ENCODE measurements at regions not wholly inside any gene's neighbourhood (a gene's known extent, or its start where the extent isn't known, plus 50 kb on each side); places are given as distances from the start of the nearest gene placed in this dataset.
"Not testable (repeated sequence)": the region's sequence is repeated elsewhere in the genome, so short reads cannot be mapped to it uniquely, and the experiment has no call there.

DNA sequence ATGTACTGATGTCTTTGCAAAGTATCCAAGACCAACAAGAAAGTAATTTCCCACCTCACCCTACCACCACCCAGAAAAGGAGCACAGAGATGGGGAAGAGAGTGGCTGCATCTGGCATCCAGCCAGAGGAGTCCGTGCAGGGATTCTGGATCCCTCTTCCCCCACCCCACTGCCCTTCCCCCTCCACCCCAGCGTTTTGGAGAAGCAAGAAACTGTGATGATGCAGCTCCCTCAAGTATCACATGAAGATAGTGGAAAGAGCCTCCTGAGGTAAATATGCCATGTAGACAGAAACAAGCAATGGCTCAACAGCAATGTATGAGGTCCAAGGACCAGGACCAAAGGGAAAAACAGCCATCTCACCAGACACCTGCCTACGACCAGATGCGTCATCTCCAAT is 153.8 kb downstream of the DEPDC1B start:
- no peak for DNase-seq

DNA sequence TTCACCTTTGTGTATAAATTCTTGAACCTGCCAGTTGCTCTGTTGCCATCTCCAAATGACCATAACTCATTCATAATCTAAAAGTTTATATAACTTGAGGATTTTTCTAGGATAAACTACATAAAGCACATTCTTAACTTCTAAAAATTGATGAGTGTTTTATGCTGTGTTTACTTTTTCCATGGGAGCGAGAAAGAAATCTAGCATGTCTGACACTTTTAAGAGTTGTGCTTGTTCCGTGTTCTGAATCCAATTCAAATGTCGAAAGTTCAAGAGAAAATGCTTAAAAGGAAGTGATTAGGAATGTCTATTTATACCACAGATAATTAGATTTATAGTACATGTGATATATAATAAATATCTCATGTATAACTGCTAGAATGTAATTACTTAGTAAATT is 154.4 kb downstream of the DEPDC1B start:
- no peak for DNase-seq

DNA sequence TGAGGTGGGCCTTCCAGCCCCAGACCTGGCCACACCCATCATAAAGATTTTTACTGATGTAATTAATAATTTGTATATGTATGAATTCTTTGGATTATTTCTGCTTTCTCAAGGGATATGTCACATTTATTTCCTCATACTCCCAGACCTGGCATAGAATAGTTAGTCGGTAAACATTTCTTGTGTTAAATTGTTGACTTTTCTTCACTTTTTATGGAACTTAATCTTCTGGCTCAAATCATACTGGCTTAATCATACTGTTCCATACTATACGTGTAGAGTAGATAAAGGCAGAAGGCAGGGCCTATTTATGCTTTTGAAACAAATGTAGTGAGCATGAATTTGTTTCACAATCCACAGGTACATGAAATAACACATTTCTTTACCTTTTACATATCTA is 155.8 kb downstream of the DEPDC1B start:
- no peak for DNase-seq

DNA sequence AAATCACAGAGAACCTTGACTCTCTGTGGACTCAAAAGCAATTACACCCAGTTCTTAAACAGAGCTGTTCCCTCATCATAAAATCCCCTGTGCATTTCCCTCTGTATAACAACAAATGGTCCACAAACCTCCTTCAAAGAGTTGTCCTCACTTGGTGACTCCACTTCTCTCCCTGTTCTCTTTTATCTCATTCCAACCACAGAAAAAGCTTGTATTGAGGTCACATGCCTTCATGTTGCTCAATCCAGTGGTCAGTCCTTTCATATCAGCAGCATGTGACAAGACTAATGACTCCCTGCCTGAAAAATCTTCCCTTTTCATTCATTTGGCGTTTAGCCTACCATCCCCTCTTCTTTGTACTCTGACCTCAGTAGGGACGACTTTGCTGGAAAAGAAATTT is 158.0 kb downstream of the DEPDC1B start:
- DNase-seq, result no peak

DNA sequence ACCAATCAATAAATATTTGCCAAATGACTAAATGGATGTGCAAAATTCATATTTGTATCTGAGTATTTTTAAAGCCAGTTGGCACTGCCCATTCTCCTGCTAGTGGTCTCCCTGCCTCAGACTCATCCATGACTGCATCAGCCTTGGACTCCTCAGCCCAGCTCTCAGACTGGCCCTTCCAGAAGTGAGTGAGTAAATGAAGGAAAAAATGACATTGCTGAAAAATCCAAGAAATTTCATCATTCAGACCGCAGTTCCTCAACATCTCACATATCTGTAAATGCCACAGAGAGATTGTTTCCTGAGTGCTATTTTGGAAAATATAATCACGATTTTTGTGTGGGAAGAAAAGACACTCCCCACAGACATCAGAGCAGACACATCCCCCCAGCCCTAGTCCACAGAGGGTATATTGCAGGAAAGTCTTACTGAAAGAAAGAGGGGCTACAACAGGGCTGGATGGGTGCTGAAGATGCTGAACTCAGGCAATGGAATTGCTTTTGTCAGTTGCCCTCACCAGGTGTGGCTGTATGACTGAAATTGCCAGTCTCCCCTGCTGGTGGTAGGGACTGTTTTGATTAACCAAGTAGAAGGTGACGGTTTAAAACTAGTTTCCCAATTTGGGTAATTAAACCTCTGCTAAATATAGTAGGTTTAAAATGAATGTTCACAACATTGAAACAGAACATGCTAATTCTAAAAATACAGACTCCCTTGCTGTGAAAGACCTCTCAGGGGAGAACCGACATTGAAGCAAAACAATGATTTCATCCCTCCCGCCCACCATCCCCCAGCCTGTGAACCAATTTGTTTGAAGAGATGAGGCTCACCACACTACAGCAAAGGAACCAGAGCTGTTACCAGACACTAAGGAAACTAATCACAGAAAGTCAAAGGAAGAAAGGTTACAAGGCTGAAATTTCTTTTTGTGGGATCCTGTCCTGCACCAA is 158.8 kb downstream of the DEPDC1B start:
- DNase-seq, result no peak

DNA sequence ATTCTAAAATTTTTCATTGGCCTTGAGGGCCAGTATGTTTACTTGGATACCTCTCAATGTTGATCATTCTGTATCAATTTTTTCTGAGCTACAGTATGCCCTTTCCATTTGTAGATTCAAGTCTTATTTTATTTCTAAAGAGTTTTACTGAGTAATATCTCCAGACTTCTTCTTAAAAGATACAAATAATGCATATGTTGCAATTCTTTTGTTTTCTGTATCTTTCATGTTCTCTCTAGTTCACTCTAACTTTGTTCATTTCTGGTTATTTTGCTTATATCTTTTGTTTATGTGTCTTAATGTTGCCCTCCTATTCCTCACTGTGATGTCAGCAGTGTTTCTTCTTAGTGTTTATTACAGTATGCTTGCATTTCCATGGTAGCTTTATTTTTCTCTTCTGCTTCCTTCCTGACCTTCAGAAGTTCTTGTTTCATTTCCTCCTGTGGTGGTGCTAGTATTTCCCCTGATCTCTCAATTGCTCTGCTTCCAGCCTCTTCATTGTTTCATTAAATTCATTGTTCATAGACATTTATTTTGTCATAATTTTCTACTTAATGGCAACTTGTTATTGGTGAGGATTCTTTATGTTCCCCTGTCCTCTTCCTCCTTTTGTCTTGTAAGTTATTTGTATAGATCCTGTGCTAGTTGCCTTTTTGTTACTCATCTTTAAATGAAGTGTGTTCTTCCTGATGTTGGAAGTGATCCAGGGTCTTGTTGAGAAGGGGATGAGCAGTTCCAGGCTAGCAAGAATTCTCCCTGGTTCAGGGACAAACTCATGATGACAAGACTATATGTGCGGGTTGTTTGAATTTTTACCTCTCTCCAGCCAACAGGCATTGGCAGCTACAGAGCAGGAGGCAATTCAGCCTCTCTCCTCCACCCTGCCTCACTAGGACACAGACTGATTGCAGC is 160.8 kb downstream of the DEPDC1B start:
- DNase-seq, result no peak

DNA sequence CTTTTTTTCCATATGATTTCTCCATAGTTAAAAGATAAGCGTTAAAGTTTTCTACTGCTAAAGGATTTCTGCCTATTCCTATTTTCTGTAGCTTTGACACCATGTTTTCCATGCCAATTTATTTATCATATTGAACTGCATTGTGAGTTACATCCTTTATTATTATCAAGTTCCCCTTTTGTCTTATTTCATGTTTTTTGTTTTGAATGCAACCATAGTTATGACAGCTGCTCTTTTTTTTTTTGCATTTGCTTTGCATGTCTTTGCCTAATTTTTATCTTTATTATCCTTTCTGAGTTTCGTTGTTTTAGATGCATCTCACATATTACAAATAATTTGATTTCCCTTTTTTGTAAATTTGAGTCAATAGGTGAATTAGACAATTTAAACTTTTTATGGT is 161.5 kb downstream of the DEPDC1B start:
- no peak for DNase-seq

DNA sequence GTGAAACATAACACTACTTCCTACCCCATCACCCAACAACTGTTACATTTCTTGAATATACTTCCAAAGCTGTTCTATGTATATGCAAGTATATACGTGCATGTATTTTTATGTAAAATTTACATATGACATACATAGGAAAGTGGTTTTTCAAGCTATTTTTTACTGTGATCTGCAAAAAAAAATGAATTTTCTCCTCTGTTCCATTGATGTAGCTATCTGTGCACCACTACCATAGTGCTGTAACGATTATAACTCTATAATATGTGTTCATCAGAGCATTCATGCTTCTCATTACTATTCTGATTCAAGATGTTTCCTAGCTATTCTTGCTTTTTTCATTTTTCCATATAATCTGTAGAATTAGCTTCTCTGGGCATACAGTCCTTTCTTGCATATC is 164.0 kb downstream of the DEPDC1B start:
- no peak for DNase-seq

DNA sequence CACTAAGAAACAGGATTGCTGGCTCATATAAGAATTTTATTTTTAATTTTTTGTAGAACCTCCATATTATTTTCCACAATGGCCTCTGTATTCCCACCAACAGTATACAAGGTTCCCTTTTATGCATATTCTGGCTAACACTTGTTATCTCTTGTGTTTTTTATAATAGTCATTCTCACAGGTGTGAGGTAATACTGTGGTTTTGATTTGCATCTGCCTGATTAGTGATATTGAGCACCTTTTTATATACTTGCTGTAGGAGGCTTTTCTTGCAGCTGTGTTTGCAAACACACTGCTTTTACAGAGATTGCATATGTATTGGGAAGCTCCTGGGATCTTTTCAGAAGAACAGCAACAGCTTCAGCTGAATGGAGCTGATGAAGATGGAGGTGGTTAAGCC is 164.8 kb downstream of the DEPDC1B start:
- DNase-seq, result no peak

DNA sequence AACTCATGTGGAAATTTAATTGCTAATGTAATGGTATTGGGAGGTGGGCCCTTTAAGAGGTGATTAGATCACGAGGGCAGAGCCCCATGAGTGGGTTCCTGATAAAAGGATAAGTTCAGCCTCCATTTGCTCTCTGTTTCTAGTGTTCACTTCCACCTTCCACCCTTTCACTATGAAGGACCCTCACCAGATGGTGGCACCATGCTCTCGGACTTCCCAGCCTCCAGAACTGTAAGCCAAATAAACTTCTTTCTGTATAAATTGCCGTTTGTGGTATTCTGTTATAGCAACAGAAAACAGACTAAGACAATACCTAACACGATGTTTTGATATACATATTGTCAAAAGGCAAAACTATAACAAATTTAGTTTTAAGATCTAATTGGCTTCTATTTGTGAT is 166.2 kb downstream of the DEPDC1B start:
- no peak for DNase-seq

DNA sequence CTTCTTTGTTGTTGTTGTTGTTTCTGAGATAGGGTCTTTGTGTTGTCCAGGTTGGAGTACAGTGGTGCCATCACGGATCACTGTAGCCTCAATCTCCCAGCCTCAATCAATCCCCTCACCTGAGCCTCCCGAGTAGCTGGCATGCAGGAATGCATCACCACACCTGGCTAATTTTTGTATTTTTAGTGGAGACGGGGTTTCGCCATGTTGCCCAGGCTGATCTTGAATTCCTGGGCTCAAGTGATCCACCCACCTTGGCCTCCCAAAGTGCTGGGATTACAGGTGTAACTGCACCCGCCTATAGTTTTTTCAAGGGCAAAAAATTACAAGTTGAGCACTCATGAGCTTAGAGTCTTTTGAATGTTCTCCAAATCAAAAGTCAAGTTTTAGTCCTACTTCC is 167.2 kb downstream of the DEPDC1B start:
- DNase-seq, result not testable (repeated sequence)

DNA sequence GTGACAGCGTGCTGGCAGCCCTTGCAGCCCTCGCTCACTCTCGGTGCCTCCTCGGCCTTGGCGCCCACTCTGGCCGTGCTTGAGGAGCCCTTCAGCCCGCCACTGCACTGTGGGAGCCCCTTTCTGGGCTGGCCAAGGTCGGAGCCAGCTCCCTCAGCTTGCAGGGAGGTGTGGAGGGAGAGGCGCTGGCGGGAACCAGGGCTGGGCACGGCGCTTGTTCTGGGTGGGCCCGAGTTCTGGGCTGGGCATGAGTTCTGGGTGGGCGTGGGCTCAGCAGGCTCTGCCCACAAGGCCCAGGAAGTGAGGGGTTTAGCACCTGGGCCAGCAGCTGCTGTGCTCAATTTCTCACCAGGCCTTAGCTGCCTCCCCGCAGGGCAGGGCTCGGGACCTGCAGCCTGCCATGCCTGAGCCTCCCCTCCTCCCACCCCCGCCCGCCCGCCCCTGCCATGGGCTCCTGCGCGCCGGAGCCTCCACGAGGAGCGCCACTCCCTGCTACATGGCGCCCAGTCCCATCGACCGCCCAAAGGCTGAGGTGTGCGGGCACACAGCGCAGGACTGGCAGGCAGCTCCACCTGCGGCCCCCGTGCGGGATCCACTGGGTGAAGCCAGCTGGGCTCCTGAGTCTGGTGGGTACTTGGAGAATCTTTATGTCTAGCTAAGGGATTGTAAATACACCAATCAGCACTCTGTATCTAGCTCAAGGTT is 169.7 kb downstream of the DEPDC1B start:
- DNase-seq, result not testable (repeated sequence)

DNA sequence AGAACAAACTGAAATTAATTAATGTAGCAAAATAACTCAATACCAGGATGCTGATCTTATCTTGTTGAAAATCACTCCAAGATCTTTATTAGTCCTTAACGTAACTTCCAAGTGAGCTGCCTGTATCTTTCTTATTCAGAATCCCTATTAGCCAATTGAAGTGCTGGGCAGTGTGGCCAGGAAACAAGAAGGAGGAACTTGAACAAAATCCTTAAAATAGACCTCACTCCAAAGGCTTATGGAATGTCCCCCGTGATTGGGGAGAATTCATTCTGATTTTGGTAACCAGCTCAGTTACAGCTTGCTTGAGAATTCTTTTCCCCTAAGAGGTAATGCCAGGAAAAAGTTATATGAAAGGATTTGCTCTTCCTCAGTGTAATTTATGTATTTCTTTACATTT is 171.0 kb downstream of the DEPDC1B start:
- no peak for DNase-seq

DNA sequence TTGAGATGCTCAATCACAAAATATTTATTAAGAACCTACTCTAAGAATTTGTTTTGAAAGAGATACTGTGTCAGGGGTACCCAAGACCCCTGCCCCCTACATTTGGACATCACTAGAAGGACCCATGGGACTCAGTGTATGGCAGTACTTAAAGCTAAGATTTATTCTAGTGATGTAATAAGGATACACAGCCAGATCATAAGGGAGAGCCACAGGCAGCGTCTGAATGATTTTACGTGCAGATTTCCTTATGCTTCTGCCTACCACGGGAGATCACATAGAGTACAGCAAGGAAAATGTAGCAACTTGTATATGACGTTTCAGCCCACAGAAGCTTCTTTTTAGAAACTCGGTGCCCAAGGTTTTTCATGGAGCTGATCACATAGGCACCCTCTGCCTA is 172.9 kb downstream of the DEPDC1B start:
- DNase-seq, result no peak

DNA sequence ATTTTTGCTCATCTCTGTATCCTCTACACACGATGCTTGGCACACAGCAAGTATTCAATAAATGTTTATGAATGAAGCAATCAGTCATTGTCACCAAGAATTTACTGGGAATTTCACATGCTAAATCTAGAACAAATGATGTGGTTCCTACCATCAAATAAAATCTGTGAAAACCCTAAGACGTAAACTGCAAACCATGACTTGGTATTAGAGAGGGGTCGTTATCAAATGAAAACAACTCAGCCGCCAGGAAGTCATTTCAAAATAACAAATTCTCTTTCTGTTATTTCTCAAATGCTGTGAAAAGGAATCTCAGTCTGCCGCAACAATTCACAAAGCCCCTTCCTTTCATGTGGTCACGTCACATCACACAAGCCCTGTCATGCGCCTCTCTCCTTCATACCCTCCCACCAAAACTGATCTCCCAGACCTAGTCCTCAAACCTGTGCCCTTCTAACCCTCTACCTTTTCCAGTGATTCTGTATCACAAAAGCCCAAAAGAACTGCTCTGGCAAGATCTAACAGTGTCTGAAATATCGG is 173.6 kb downstream of the DEPDC1B start:
- peak in 1 of 56 donors; percentile 6 for DNase-seq

DNA sequence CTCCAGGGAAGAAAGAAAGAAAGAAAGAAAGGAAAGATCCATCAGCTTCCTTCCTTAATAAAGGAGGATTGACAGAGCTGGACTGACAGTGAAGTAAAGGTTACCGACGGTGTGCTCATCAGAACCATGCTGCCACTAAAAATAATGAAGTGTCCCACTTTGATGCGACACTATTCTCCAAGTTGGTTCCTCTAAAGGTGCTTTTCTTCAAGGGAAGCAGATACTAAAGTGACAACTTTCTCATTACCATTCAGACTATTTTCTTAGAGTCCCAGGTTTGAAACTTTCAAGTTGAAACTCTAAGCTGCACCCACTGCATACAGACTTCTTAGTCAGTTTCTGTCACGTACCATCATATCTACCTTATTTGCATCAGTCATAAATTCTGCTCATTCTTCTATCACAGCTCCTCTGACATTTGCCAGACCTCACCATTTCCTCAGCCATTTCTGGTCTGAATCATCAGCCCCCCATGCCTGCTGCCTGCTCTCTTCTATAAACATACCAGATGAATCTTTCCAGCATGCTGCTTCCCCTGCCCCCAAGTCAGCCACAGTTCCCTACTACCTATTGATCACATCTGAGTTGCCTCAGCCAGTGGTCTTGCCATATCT is 177.6 kb downstream of the DEPDC1B start:
- no peak for DNase-seq

DNA sequence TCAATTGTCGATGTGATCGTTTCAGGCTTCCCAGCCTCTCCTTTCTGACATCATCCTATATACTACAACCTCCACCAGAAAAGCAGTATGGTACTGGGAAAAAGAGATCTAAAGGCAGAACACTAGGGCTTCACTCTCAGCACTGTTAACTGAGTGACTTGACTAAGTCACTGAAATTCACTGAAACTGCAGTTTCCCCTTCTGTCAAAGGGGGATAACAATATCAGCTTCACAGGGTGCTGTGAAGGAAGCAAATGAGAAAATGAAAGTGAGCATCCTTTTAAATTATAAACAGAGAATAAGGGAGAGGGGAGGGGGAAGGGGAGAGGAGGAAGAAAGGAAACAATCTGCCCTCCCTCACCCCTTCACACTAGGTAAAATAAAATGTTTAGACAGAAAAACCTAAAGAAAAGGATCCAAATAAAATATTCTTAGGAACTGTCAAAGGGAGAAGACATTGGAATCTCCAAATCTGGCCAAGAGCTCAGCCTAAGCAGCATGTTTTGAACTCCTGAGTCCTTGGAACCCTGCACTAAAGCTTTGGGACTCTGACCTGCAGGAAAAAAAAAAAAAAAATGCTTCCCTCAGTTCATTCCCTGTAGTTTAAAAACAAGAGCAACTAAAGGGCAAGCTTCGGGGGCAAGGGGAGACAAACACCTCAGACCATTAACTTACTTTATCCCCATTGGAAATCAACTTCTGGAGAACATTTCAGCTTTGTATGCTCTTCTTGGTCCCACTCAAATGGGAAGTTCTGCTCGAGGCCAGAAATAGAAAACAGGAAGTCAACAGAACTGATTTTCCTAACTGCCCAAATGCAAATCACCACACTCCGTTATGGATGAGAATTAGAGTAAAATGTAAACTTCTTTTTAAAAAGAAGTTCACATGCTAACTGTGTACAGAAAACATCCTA is 178.3 kb downstream of the DEPDC1B start:
- no peak for DNase-seq

DNA sequence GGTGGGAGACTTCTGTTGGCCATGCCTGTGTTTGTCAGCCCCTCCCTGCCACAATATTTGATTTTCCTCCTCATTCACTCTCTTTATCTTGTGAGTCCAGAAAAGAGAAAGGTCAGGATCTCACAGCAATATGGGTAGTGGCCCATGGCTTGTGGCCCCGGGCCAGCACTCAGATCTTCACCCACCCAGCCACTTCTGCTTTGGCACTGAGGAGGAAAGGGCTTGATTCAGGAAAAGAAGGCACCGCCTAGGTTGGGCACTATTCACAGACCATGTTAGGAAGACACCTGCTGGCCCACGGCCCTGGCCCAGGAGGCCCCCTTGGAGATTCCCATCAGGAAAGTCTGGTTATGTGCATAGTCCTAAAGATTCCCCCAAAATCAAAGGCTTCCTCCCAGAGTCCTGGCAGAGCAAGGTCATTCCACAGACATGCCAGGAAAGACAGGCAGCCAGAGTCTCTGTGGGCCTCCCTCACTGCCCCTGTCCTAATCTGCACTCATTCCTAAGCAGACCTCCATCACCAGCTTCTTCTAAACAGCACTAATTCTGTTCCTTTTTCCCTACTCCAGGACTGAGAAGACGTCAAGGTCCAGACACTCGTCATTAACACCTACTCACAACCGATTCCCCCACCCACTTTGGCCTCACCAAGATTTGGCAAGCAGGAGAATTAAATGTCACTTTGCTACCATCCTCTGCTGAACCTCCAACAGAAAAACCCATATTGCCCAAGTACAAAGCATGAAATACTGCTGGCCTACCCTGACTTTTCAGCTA is 179.3 kb downstream of the DEPDC1B start:
- DNase-seq, result no peak

DNA sequence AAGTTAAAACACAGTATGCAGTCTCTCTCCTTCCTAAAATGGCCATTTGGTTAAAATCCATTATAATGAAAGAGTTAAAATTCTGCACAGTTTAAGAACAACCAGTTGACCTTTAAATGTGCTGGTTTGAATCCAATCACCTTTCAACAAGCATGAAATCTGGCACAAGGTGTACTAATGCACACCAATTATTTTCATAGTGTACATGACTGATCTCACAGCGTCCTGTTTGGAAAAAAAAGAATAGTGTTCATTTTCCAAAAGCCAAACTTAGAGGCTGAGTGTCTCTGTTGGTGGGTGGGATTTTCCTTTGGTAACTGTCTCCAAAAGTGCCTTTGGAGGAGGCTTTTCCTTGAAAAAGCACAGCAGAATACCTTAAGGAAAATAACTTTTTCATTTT is 180.6 kb downstream of the DEPDC1B start:
- no peak for DNase-seq
